NCI-H2029 (cell line): ENCODE measurements at regions not wholly inside any gene's neighbourhood (a gene's known extent, or its start where the extent isn't known, plus 50 kb on each side); places are given as distances from the start of the nearest gene placed in this dataset.
"Not testable (repeated sequence)": the region's sequence is repeated elsewhere in the genome, so short reads cannot be mapped to it uniquely, and the experiment has no call there.

Source experiments
- DNase-seq: peaks from one replicate; lab custom pipeline; 2025; lab: John Stamatoyannopoulos, UW

- no peak for DNase-seq
Observed at GRCh38 chr5:125413496-125414274, 667.2 kb upstream of the ZNF608 start.

GRCh38 chr5:125415126-125415525, 668.7 kb upstream of the ZNF608 start:
- DNase-seq: no peak

- no peak for DNase-seq
Observed at GRCh38 chr5:125416055-125416454, 669.6 kb upstream of the ZNF608 start.

GRCh38 chr5:125421006-125421405, 674.6 kb upstream of the ZNF608 start:
- no peak for DNase-seq

GRCh38 chr5:125422342-125422741, 675.9 kb upstream of the ZNF608 start:
- DNase-seq: no peak

- no peak for DNase-seq
Observed at GRCh38 chr5:125424402-125425141, 678.1 kb upstream of the ZNF608 start.

GRCh38 chr5:125429498-125429897, 683.1 kb upstream of the ZNF608 start:
- DNase-seq: no peak

- DNase-seq: no peak
Observed at GRCh38 chr5:125433457-125433856, 687.0 kb upstream of the ZNF608 start.

- DNase-seq: no peak
Observed at GRCh38 chr5:125439243-125439642, 692.8 kb upstream of the ZNF608 start.

GRCh38 chr5:125440905-125441304, 694.5 kb upstream of the ZNF608 start:
- DNase-seq: no peak

GRCh38 chr5:125446986-125447385, 700.5 kb upstream of the ZNF608 start:
- DNase-seq: no peak

GRCh38 chr5:125450771-125451170, 704.3 kb upstream of the ZNF608 start:
- no peak for DNase-seq

GRCh38 chr5:125451622-125452021, 705.2 kb upstream of the ZNF608 start:
- DNase-seq: no peak

GRCh38 chr5:125452991-125453390, 706.6 kb upstream of the ZNF608 start:
- DNase-seq: no peak

- DNase-seq: no peak
Observed at GRCh38 chr5:125455041-125455440, 708.6 kb upstream of the ZNF608 start.

- DNase-seq: not testable (repeated sequence)
Observed at GRCh38 chr5:125456005-125456404, 709.6 kb upstream of the ZNF608 start.

GRCh38 chr5:125457617-125458016, 711.2 kb upstream of the ZNF608 start:
- no peak for DNase-seq

- not testable (repeated sequence) for DNase-seq
Observed at GRCh38 chr5:125458949-125459348, 712.5 kb upstream of the ZNF608 start.

GRCh38 chr5:125461641-125462072, 715.2 kb upstream of the ZNF608 start:
- no peak for DNase-seq

- DNase-seq: no peak
Observed at GRCh38 chr5:125463466-125464092, 717.1 kb upstream of the ZNF608 start.

GRCh38 chr5:125464847-125465432, 718.5 kb upstream of the ZNF608 start:
- DNase-seq: no peak

- no peak for DNase-seq
Observed at GRCh38 chr5:125465703-125466102, 719.3 kb upstream of the ZNF608 start.

- DNase-seq: no peak
Observed at GRCh38 chr5:125467222-125467621, 720.8 kb upstream of the ZNF608 start.
